ENCODE measurements at regions not wholly inside any gene's neighbourhood (a gene's known extent, or its start where the extent isn't known, plus 50 kb on each side); places are given as distances from the start of the nearest gene placed in this dataset.

GRCh38 chr4:32334759-32335158 is 1614.6 kb downstream of the PCDH7 start:
- no peak overlapping the region for H3K4me3 ChIP-seq (replicated peaks in 1 of 4; ENCODE audit: control extremely low read depth in 1 of 4, insufficient read depth in 1 of 4, low read depth in 3 of 4, low read length in 4 of 4)
- no peaks in the 10 kb centered on the region for H3K27me3 ChIP-seq (ENCODE audit: control insufficient read depth, insufficient read depth, low read length)
- no peaks in the 10 kb centered on the region for H3K79me2 ChIP-seq (ENCODE audit: control insufficient read depth, insufficient read depth, low read length)
- H3K9ac ChIP-seq (ENCODE audit: insufficient read depth, low read length): no peak overlapping the region
- no peak overlapping the region for H3K4me2 ChIP-seq (ENCODE audit: extremely low read depth, insufficient read depth, low read length)
- H2AFZ ChIP-seq (ENCODE audit: low read length): no peak overlapping the region
- no peaks in the 10 kb centered on the region for H3K4me1 ChIP-seq (ENCODE audit: control insufficient read depth, extremely low read depth, insufficient read depth, low read length)
- H3K9me3 ChIP-seq (ENCODE audit: control insufficient read depth, insufficient read depth, low read depth, low read length): no peaks in the 10 kb centered on the region
- DNase-seq (ENCODE audit: low read depth in 2 of 2): no peak
- H3K27ac ChIP-seq (ENCODE audit: insufficient read depth, low read length): no peak overlapping the region
- no peak for TF ChIP-seq CTCF (conservative IDR thresholded peaks at IDR 0.05 in 1 of 2, IDR thresholded peaks at IDR 0.05 in 1 of 2; ENCODE audit: low read depth in 1 of 2, low read length in 2 of 2)
- no peak for TF ChIP-seq EZH2 (IDR thresholded peaks at IDR 0.05; ENCODE audit: low read length, missing control alignments)
- no peaks in the 10 kb centered on the region for H4K20me1 ChIP-seq (ENCODE audit: control insufficient read depth, extremely low read depth, insufficient read depth, low read length)
- no peaks in the 10 kb centered on the region for H3K36me3 ChIP-seq (ENCODE audit: control insufficient read depth, insufficient read depth, low read length)

GRCh38 chr4:32337403-32337802 is 1617.2 kb downstream of the PCDH7 start:
- no peaks in the 10 kb centered on the region for H3K9me3 ChIP-seq (ENCODE audit: control insufficient read depth, insufficient read depth, low read depth, low read length)
- DNase-seq (ENCODE audit: low read depth in 2 of 2): no peak
- H3K4me2 ChIP-seq (ENCODE audit: extremely low read depth, insufficient read depth, low read length): no peak overlapping the region
- H3K27ac ChIP-seq (ENCODE audit: insufficient read depth, low read length): no peak overlapping the region
- no peaks in the 10 kb centered on the region for H3K4me1 ChIP-seq (ENCODE audit: control insufficient read depth, extremely low read depth, insufficient read depth, low read length)
- no peaks in the 10 kb centered on the region for H3K36me3 ChIP-seq (ENCODE audit: control insufficient read depth, insufficient read depth, low read length)
- no peaks in the 10 kb centered on the region for H3K79me2 ChIP-seq (ENCODE audit: control insufficient read depth, insufficient read depth, low read length)
- H3K27me3 ChIP-seq (ENCODE audit: control insufficient read depth, insufficient read depth, low read length): no peaks in the 10 kb centered on the region
- H2AFZ ChIP-seq (ENCODE audit: low read length): no peak overlapping the region
- no peak overlapping the region for H3K9ac ChIP-seq (ENCODE audit: insufficient read depth, low read length)
- no peak overlapping the region for H3K4me3 ChIP-seq (replicated peaks in 1 of 4; ENCODE audit: control extremely low read depth in 1 of 4, insufficient read depth in 1 of 4, low read depth in 3 of 4, low read length in 4 of 4)
- no peaks in the 10 kb centered on the region for H4K20me1 ChIP-seq (ENCODE audit: control insufficient read depth, extremely low read depth, insufficient read depth, low read length)
- TF ChIP-seq CTCF (conservative IDR thresholded peaks at IDR 0.05 in 1 of 2, IDR thresholded peaks at IDR 0.05 in 1 of 2; ENCODE audit: low read depth in 1 of 2, low read length in 2 of 2): no peak
- TF ChIP-seq EZH2 (IDR thresholded peaks at IDR 0.05; ENCODE audit: low read length, missing control alignments): no peak

- Histone ChIP-seq H3K79me2 (ENCODE audit: control insufficient read depth, insufficient read depth, low read length) (no peaks in the 10 kb centered on the region), H4K20me1 (ENCODE audit: control insufficient read depth, extremely low read depth, insufficient read depth, low read length) (no peaks in the 10 kb centered on the region), H3K9ac (ENCODE audit: insufficient read depth, low read length) (no peak overlapping the region), H3K4me1 (ENCODE audit: control insufficient read depth, extremely low read depth, insufficient read depth, low read length) (no peaks in the 10 kb centered on the region), H3K27ac (ENCODE audit: insufficient read depth, low read length) (no peak overlapping the region), H3K27me3 (ENCODE audit: control insufficient read depth, insufficient read depth, low read length) (no peaks in the 10 kb centered on the region), H2AFZ (ENCODE audit: low read length) (no peak overlapping the region), H3K9me3 (ENCODE audit: control insufficient read depth, insufficient read depth, low read depth, low read length) (no peaks in the 10 kb centered on the region), H3K36me3 (ENCODE audit: control insufficient read depth, insufficient read depth, low read length) (no peaks in the 10 kb centered on the region), H3K4me3 (replicated peaks in 1 of 4; ENCODE audit: control extremely low read depth in 1 of 4, insufficient read depth in 1 of 4, low read depth in 3 of 4, low read length in 4 of 4) (no peak overlapping the region), H3K4me2 (ENCODE audit: extremely low read depth, insufficient read depth, low read length) (no peak overlapping the region)
- DNase-seq (ENCODE audit: low read depth in 2 of 2): no peak
- TF ChIP-seq CTCF (conservative IDR thresholded peaks at IDR 0.05 in 1 of 2, IDR thresholded peaks at IDR 0.05 in 1 of 2; ENCODE audit: low read depth in 1 of 2, low read length in 2 of 2) (no peak), EZH2 (IDR thresholded peaks at IDR 0.05; ENCODE audit: low read length, missing control alignments) (no peak)
These were observed 1620.4 kb downstream of the PCDH7 start for GRCh38 chr4:32340591-32340990.

Measured in fibroblast of lung (primary cell).